ENCODE measurements at regions not wholly inside any gene's neighbourhood (a gene's known extent, or its start where the extent isn't known, plus 50 kb on each side); places are given as distances from the start of the nearest gene placed in this dataset.
A peak's percentile ranks its signal among the peaks of the same experiment; 100 is the strongest.

DNA sequence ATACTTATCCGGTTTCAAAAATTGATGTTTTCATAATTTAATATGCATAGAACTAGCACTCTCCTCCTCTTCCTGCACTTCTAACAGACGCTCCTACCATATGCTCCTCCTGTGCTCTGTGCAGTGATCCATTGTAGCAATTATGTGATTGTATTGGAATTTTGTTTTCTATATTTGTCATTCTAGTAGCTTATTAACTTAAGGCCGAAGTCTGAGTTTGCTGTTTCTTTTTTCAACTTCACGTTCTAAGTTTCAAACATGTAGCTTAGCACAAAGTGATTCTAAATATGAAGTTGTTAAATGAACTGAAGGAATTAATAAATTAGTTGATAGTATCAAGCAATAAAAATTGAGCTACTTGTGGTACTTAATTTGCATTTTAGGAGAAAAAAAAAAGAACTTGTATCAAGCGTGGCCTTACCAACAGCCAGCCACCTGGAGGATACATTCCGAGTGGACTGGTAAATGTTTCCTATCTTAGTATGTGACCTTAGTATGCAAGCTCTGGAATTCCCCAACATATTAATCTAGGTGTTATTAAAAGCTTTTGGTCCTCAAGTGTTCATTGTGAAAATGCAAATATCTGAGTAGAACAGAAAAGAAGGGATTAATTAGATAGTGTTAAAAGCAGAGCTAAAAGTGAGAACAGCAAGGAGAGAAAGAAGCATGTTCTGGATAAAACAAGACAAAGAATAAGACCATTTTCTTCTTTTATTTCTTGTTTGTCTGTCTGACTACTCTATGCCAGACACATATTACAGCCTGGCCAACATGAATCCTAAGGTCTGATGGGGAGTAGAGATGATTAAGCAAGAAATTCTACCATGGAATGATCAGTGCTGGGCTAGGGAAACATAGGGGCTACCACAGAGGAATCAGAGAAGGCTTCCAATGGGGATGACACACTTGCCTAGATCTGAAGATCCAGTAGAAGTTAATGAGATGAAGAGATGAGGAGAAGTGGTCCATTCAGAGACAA, 290.4 kb upstream of the MON1B start:
- no peak for DNase-seq

DNA sequence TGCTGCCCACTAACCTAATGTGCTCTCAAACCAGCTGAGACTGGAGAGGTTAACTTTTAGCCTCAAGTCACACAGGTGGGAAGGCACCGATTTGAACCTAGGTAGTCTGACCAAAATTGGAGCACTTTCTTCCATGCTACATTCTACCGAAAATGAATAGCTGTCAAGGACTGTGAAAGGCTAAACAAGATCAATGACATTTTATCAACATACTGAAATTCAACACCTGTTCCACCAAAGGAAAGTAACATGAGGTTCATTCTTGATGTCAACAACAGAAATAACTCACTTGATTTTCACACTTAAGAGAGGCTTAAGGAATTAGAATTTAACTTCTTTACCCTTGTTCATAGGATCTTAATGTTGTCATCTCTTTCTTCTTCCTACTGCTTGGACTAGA, 284.4 kb upstream of the MON1B start:
- no peak for DNase-seq

DNA sequence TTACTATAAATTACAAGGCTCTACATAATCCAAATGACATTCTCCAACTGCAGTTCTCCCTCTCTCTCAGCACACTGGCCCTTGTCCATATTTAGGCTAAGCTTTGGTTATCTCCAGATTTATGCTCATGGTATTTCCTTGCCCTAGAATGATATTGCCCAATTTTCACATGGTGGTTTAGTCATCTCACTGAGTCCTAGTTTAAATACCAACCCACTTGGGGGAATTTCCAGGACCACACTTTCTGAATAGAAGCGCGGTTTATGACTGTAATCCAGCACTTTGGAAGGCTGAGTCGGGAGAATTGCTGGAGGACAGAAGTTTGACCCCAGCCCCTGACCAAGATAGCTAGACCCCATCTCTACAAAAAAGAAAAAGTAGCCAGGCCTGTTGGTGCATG, 280.1 kb upstream of the MON1B start:
- DNase-seq, result no peak

DNA sequence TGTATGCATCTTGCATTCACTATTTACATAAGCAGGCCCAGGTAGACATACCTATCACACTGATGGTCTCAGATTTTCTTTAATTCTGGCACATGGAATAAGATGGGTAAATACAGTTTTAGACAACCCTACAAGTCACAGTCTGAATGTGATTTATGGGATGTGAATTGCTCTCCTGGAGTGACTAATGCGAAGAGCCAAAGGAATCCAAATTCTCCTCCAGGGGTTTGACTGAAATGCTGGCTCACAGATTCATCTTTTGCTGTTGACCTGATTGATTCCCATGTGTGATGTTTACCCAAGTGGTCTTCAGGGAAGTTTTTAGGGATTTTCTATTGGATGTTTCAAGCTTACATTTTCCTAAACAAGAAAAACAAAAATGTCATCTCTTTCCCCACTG, 277.9 kb upstream of the MON1B start:
- DNase-seq, result no peak

DNA sequence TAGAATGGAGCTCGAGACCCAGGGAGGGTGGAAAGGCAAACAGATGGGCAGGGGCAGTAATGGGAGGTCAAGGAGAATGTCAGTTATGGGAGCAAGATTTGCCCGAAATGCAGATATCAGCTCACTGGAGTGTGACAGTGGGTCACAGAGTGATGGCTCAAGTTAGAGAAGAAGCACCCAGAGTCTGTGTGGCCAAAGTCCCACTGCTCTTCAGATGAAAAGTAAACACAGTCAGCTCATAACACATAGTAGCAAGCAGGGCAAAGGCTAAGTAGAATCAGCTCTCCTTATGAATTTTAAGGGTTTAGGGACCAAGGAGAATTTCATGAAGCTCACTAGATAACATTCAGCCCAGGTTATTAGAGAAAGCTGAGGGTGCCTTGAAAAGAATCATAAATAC, 264.9 kb upstream of the MON1B start:
- DNase-seq, result no peak

DNA sequence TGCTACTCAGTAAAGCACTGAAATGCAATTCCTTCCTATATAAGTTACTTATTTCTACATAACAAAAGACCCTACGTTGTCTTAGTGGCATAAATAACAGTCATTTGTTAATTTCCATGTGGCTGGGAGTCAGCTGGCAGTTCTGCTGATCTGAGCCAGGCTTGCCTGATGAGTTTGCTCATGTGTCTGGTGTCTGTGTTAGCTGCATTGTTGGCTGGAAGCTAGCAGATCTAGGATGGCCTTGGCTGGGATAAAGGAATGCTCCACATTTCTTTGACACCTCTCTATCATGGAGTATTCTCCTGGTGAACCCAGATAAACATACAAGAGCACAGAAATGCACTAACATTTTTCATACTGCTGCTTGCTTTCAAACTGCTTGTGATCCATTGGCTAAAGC, 264.4 kb upstream of the MON1B start:
- DNase-seq, result no peak

DNA sequence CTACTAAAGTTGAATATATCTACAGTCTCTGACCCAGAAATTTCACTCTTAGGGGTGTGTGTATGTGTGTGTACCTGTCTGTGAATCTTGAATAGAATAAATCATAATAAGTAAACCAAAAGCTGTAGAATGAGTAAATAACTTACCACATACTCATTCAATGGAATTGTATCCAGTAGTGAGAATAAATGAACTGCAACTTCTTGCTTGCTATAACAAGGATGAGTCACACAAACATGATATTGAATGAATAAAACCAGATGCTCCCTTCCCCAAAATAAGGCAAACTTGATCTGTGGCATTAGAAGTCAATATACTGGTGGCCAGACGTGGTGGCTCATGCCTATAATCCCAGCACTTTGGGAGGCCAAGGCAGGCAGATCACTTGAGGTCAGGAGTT, 259.8 kb upstream of the MON1B start:
- DNase-seq, result no peak

DNA sequence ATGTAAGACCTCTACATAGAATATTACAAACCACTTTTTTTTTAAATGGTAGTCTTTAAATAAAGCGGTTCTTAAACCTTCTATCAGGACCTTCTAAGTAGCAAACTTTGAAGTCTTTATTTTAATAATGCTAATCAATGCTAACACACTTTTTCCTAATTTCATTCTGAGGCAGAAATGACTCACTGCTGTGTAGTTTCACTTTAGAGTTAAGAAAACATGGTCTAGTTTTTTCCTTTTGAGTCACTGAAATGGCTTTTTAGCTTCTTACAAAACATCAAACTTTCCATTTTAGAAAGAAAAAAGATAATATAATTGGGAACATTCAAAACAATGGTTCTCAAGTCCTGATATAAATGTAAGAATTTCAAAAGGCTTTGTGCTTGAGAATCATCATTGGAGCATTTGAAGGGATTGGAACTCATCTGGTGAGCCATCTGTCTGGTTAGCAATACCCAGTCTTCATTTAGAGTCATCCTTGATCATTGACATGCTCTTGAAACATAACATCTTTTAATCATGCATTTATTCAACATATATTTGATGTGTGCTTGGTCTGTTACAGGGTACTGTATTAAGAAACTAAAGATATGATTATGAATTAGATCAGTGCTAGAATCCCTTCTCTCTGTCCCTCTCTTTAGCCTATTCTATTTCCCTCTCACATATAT, 258.3 kb upstream of the MON1B start:
- DNase-seq, result no peak

DNA sequence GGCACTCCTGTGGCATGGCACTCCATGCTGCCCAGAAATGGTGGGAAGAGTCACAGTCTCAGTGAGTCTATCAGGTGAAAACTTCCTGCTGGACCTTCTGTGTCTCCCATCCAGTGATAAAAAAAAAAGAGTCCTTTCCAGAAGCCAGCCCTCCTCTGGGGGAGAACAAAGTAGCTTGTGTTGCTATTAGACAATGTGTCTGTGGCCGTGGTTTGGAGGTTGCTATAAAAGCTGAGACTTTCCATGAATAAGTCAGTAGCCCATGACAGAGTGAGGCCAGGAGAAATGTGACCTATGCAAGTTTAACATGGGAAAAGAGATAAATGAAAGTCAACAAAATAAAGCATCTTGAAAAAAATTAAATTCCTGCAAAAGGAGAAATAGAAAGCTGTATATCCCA, 250.7 kb upstream of the MON1B start:
- no peak for DNase-seq

DNA sequence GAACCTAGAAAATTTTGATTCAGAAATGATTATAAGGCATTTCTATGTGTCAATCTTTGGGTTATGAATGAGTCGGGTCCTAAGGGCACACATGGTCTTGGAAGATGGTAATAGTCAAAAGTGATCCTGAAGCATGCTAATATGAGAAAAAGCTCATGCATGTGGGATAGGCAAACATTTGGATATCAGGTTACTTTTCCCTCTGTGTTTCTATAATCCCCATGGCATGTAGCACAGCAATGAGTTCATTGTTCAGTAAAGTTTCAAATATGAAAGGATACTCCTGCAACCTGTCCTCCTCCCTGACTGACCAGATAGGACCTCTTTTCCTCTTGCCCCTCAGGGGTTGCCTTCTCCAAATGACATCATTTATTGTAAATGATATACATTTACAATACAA, 249.9 kb upstream of the MON1B start:
- DNase-seq, result no peak

DNA sequence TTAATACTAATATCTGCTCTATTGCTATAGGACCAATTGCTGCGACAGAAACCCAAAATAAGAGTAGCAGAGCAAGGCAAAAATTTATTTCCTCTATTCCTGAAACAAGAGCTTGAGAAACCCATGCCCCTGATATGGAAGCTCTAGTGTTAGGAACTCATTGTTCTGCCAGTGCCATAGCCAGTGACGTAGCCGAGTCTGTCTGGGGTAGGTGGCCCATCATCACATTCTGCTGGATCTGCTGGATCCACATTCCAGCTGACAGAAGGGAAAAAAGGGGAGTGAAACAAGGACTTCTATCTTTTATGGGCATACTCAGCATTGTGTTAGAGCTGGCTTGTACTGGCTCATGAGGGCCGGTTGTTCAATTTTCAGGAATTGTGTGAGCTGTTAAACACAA, 248.9 kb upstream of the MON1B start:
- DNase-seq, result no peak

DNA sequence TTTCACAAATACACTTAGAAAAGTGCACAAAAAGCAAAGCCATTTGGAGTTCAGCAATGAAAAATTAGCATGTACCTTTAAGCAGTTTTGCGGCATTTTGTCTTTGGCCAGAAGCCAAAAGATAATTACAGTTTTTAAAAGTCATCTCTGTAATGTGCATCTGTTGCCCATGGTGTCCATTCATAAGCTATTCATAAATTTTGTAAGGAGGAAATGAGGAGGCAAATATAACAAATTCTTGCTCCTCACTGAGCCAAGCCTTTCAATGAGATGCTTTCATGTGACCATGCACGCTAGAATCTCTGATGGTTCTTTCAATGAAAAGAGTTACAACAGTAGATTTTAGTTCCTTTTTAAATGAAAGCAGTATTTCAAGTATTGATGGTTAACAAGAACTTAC, 247.1 kb upstream of the MON1B start:
- no peak for DNase-seq

DNA sequence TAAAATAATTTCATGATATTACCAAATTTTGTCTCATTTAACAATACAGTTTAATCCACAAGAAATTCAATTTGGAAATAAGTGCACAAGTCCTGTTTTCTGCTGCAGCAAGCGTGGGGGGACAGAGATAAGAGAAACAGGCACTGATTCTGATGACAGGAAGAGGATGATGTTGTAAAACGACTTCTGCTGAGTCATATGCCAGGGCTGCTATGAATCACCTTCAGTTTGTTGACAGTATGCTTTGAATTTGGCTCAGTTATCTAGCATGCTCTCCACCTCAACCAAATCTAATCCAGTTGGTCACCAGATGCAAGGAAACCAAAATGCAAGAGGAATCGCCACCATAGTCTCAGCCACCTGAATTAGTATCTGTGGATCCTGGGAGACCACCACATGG, 244.1 kb upstream of the MON1B start:
- DNase-seq, result peak in 2 of 51 donors; percentile 8 to 41

DNA sequence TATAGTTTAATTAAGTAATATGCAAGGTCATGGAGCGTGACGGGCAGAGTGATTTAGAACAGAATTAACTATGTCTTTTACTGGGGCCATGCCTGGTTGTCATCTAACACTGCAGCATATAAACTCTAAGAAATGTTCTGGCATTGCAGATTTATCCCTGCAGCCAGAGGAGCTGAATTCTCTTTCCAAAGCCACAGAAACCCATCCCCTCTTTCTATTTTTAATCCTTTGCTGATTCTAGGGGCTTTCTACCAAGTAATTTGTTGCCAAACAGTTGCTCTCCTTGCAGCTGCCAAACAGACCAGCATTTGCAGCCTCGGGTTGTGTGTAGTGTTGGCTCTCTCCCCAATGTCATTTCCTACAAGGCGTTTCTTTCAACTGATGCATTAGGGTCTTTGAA, 243.2 kb upstream of the MON1B start:
- peak in 3 of 51 donors; percentile 2 to 17 (median 3) for DNase-seq

DNA sequence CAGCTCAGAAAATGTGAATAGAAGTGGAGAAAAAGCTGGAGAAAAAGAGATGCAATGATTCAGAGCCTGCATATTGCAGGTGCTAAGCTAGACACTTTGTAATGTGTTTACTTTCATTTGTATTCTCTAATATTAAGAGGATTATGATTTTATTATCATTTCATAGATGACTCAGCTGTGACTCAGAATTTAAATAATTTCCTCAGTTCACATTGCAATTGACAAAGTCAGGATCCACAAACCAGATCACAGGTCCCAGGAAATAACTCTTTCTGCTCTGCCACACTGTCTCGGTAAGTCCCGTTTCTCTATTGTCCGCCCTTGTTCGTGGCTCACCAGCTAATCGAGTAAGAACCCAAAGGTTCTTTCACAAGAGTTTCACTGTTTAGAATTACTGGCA, 235.4 kb upstream of the MON1B start:
- DNase-seq, result no peak

DNA sequence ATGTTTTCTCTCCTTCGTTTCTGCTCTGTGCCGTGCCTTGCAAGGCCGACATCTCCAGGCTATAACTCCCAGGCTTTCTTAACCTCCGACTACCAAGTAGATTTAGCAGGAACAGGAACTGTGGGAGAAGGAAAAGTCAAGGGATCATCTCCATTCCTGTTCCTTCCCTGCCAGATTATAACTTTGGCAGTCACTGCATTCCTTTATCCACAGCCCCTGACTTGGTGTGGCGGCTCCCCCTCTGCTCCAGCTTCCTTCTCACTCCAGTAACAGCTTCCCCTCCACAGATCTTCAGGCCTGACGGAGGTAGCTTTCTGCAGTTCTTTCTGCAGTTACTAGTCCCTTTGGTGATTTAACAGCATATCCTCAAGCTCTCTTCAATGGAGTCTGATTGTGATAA, 234.6 kb upstream of the MON1B start:
- DNase-seq, result no peak

DNA sequence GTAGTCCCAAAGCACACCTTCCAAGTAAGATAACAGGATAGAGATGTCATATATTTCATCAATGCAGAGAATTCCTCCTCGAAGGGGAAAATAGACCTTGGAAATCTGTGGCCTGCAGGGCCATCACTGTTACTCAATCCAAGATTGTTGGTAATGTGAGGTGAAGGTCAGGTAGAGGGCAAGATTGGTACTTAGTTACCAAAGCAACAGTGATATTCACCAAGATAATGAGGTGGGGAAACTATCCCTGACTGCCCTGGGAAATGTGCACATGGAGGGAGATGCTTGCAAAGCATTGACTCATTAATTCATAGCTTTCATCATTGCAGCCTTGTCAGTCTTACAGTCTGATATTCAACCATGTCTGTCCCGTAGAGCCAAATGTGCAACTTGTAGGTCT, 234.1 kb upstream of the MON1B start:
- no peak for DNase-seq

DNA sequence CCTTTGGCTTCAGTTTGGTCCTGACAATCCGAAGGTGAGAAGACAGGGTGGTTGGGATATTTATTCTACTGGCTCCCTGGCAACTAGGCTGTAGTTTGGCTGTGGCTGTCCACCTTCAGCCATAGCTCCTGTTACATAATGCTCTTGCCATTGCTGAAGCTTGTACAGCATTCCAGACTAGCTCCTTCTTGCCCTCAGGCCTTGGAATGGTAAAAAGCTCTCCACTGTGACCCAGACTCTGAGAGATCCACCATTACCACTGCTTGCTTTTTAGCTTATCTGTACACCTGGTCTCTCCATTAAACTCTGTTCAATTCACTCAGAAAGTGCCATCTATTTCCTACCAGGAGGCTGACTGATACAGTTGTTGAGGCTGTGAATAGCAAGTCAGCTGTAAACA, 231.8 kb upstream of the MON1B start:
- DNase-seq, result no peak

DNA sequence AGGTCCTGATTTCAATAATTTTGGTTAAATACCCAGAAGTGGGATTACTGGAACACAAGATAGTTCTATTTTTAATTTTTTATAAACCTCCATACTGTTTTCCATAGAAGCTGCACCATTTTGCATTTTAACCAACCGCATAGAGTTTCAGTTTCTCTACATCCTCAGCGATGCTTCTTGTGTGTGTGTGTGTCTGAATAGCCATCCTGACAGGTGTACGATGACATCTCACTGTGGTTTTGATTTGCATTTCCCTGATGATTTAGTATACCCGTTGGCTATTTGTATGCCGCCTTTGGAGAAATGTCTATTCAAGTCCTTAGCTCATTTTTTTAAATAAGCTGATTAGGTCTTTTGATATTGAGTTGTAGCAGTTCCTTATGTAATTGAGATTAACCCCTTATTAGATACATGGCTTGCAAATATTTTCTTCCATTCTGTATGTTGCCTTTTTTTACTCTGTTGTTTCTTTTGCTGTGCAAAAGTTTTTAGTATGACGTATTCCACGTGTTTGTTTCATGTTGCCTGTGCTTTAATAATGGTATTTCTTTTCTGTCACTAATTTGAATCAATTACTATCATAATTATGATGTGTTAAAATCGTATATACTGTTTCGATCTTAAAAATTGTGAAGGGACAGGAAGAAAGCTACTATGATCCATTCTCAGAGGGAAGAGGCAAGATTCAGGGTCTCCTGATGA, 227.2 kb upstream of the MON1B start:
- no peak for DNase-seq

DNA sequence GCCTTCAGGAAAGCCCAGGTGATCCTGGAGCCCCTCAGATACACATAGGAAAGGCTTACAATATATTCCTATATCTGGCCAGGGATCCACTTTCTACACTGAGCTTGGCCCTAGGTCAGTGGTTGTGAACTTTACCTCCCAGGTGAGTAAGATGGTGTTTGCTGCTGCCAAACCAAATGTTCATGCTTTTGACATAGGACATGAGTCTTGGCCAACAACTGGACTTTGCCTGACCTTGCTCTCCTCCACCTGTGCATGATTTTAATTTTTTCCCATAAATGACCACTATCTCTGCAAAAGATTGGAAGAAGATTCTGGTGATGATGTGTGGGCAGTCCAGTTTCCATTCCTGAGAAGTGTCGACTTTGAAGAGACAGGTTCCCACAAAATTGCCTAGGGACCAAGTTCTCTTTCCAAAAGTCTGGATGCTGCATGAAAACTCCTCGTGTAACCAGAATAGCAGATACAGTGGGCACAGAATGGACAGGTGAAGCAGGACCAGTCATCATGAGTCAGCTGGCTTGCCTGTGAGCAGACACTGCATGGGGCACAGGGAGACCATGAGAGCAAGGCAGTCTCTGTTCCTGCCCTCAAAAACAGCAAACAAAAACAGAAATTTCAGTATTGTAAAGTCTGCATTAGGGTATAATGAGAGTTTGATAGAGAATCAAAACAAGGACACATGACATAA, 226.4 kb upstream of the MON1B start:
- no peak for DNase-seq

DNA sequence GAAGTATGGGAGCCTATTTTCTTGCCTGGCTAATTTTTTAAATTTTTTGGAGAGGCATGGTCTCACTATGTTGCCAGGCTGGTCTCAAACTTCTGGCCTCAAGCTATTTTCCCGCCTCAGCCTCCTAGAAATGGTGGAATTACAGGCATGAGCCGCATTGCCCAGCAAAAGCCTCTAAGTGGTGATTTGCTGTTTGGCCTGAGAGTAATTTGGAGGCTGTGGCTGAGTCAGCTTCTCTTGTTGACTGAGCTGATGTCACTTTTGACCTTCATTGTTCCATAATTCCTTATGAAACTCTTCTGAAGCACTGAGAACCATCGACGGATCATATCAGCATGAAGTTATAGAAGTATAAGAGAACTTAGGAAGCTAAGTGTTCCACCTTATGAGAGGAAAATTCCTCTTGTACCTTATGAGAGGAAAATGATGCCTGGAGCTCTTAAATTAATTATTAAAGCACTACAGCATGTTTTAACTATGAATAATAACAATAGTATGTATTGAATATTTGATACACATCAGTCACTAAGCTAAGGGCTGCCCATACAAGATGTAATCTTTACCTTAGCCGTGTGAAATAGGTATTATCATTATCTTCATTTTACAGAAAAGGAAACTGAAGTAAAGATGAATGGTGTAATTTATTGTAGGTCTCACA, 220.8 kb upstream of the MON1B start:
- no peak for DNase-seq

Data from hypothalamus (tissue), 51 donors.